A673 (cell line): ENCODE measurements at regions not wholly inside any gene's neighbourhood (a gene's known extent, or its start where the extent isn't known, plus 50 kb on each side); places are given as distances from the start of the nearest gene placed in this dataset.

ENCODE experiments used
- BruUV-seq: library from RNA; stranded (reverse); fragments of 400-500 nt; replicated peaks from 2 replicates; lab custom pipeline; 2021; lab: Mats Ljungman, UMichigan
- CTCF ChIA-PET: fragments of 300-600 bp; sonication (Branson Sonifier 250); formaldehyde crosslinking; loops from one replicate; lab custom pipeline; 2022; ENCODE audit warnings: antibody characterized with exemption; lab: Charles Lee
- POLR2A ChIA-PET: fragments of 300-600 bp; sonication (Branson Sonifier 250); formaldehyde crosslinking; loops from one replicate; lab custom pipeline; 2022; ENCODE audit warnings: antibody characterized with exemption; ENCODE audit not compliant: low non-redundant PET; lab: Charles Lee
- DNase-seq: peaks from one replicate; pipeline ENCODE4 v3.0.0-alpha.2; 2015; ENCODE audit warnings: low spot score
- H3K27ac ChIP-seq: fragments of 200-600 bp; sonication (generic); 2 replicates; pipeline ENCODE4 v1.5.1; 2016; ENCODE audit warnings: mixed run types, low read depth, mild to moderate bottlenecking, mixed read lengths, antibody characterized with exemption, low read length; ENCODE audit not compliant: poor library complexity, severe bottlenecking
- H3K27me3 ChIP-seq: fragments of 200-600 bp; sonication (generic); replicated peaks from 2 replicates; pipeline ENCODE4 v1.6.1; 2017; ENCODE audit warnings: mixed run types, low read depth, mild to moderate bottlenecking, mixed read lengths, antibody characterized with exemption, low read length; ENCODE audit not compliant: insufficient read depth, poor library complexity
- H3K36me3 ChIP-seq: fragments of 200-600 bp; sonication (generic); 2 replicates; pipeline ENCODE4 v1.6.1; 2016; ENCODE audit warnings: mixed run types, mild to moderate bottlenecking, mixed read lengths, antibody characterized with exemption, low read length; ENCODE audit not compliant: insufficient read depth, poor library complexity, severe bottlenecking
- H3K4me1 ChIP-seq: fragments of 200-600 bp; sonication (generic); 2 replicates; pipeline ENCODE4 v1.6.1; 2017; ENCODE audit warnings: mixed run types, mild to moderate bottlenecking, mixed read lengths, antibody characterized with exemption, low read length; ENCODE audit not compliant: insufficient read depth, poor library complexity, severe bottlenecking
- H3K4me3 ChIP-seq: fragments of 200-600 bp; sonication (generic); 2 replicates; pipeline ENCODE4 v1.5.1; 2016; ENCODE audit warnings: low read depth, mixed run types, mild to moderate bottlenecking, mixed read lengths, low read length; ENCODE audit not compliant: poor library complexity, severe bottlenecking
- H3K9me3 ChIP-seq: fragments of 200-600 bp; sonication (generic); 2 replicates; pipeline ENCODE4 v1.6.1; 2016; ENCODE audit warnings: mixed run types, low read depth, mild to moderate bottlenecking, mixed read lengths, antibody characterized with exemption, low read length; ENCODE audit not compliant: poor library complexity, severe bottlenecking
- CTCF ChIP-seq: fragments of 300-800, 200-600 bp; sonication (generic); conservative IDR thresholded peaks from 2 replicates; pipeline ENCODE4 v1.5.1; 2017; ENCODE audit warnings: low read depth, mild to moderate bottlenecking, antibody characterized with exemption, low read length, moderate library complexity, mixed read lengths
- EZH2 ChIP-seq: fragments of 200-600 bp; sonication (generic); IDR thresholded peaks from 2 replicates; pipeline ENCODE4 v1.6.1; 2017; ENCODE audit warnings: borderline replicate concordance, low read depth, mild to moderate bottlenecking, mixed read lengths, antibody characterized with exemption, low read length; ENCODE audit not compliant: poor library complexity, severe bottlenecking
- intact Hi-C: fragments of 100-400 bp; cut with micrococcal nuclease; formaldehyde crosslinking; loops from one replicate; pipeline ENCODE4 v1.10.0; 2022; ENCODE audit not compliant: unreplicated experiment

GRCh38 chr12:78725951-78726580, 138.5 kb upstream of the SYT1 start:
- no peak for TF ChIP-seq EZH2
- H3K9me3 ChIP-seq, result no peaks in the 10 kb centered on the region
- no peak for DNase-seq
- intact Hi-C loops, result loop anchor here (10.0 kb wide), 1 partner anchor 449 kb away; no protein-coding TSS in a partner anchor
- peaks cover 39% of the 10 kb centered on the region for H3K4me1 ChIP-seq
- ChIA-PET CTCF (no interaction called here), POLR2A (no interaction called here)
- no peak overlapping the region for H3K4me3 ChIP-seq
- no peak overlapping the region for H3K27ac ChIP-seq
- no peaks in the 10 kb centered on the region for H3K36me3 ChIP-seq
- BruUV-seq, result no TSS peak
- no peaks in the 10 kb centered on the region for H3K27me3 ChIP-seq

- Histone ChIP-seq H3K4me3 (no peak overlapping the region), H3K4me1 (peaks cover 39% of the 10 kb centered on the region), H3K27me3 (no peaks in the 10 kb centered on the region), H3K36me3 (no peaks in the 10 kb centered on the region), H3K27ac (no peak overlapping the region), H3K9me3 (no peaks in the 10 kb centered on the region)
- intact Hi-C loops, result loop anchor here (10.0 kb wide), 1 partner anchor 448 kb away; no protein-coding TSS in a partner anchor
- no peak for TF ChIP-seq CTCF
- no peak for TF ChIP-seq EZH2
- no TSS peak for BruUV-seq
- no peak for DNase-seq
- ChIA-PET POLR2A (no interaction called here), CTCF (no interaction called here)
Observed at GRCh38 chr12:78726854-78727253, 137.7 kb upstream of the SYT1 start.

GRCh38 chr12:78732481-78732880, 132.1 kb upstream of the SYT1 start:
- no TSS peak for BruUV-seq
- CTCF ChIA-PET, result no interaction called here
- no peaks in the 10 kb centered on the region for H3K36me3 ChIP-seq
- no peak overlapping the region for H3K27ac ChIP-seq
- no peak for DNase-seq
- no peaks in the 10 kb centered on the region for H3K9me3 ChIP-seq
- POLR2A ChIA-PET, result no interaction called here
- TF ChIP-seq CTCF, result no peak
- no peak for TF ChIP-seq EZH2
- no peak overlapping the region for H3K4me3 ChIP-seq
- H3K4me1 ChIP-seq, result peaks cover 34% of the 10 kb centered on the region
- intact Hi-C loops, result loop anchor here (10.0 kb wide), 1 partner anchor 272 kb away; no protein-coding TSS in a partner anchor
- H3K27me3 ChIP-seq, result no peaks in the 10 kb centered on the region

- H3K9me3 ChIP-seq, result peaks cover 3% of the 10 kb centered on the region
- BruUV-seq, result no TSS peak
- H3K4me3 ChIP-seq, result peak overlapping the region; percentile 5
- H3K4me1 ChIP-seq, result peaks cover 59% of the 10 kb centered on the region
- DNase-seq, result peak; percentile 89
- TF ChIP-seq EZH2 (no peak), CTCF (no peak)
- H3K36me3 ChIP-seq, result peaks cover 6% of the 10 kb centered on the region
- ChIA-PET POLR2A (no interaction called here), CTCF (no interaction called here)
- peak overlapping the region; percentile 95 for H3K27ac ChIP-seq
- no peaks in the 10 kb centered on the region for H3K27me3 ChIP-seq
- intact Hi-C loops, result loop anchor here (2.0 to 10.0 kb wide), 7 partner anchors 102 to 633 kb away; no protein-coding TSS in a partner anchor
Observed at GRCh38 chr12:78739653-78740052, 124.9 kb upstream of the SYT1 start.
